ENCODE measurements at regions not wholly inside any gene's neighbourhood (a gene's known extent, or its start where the extent isn't known, plus 50 kb on each side); places are given as distances from the start of the nearest gene placed in this dataset.
"Not testable (repeated sequence)": the region's sequence is repeated elsewhere in the genome, so short reads cannot be mapped to it uniquely, and the experiment has no call there.

- peak; percentile 48 for DNase-seq
Measured at GRCh38 chr1:146401281-146401825, 172.5 kb upstream of the NOTCH2NLA start.

GRCh38 chr1:146400173-146401121 lies 171.6 kb upstream of the NOTCH2NLA start:
- not testable (repeated sequence) for DNase-seq

- DNase-seq = not testable (repeated sequence)
Measured at GRCh38 chr1:146399225-146399624, 170.4 kb upstream of the NOTCH2NLA start.

- not testable (repeated sequence) for DNase-seq
Measured at GRCh38 chr1:146396801-146397200, 168.0 kb upstream of the NOTCH2NLA start.

GRCh38 chr1:146396242-146396641 lies 167.4 kb upstream of the NOTCH2NLA start:
- DNase-seq = not testable (repeated sequence)

- not testable (repeated sequence) for DNase-seq
Measured at GRCh38 chr1:146393796-146394195, 165.0 kb upstream of the NOTCH2NLA start.

- not testable (repeated sequence) for DNase-seq
Measured at GRCh38 chr1:146393154-146393553, 164.3 kb upstream of the NOTCH2NLA start.

GRCh38 chr1:146389178-146389577 lies 160.4 kb upstream of the NOTCH2NLA start:
- DNase-seq = not testable (repeated sequence)

- peak; percentile 48 for DNase-seq
Measured at GRCh38 chr1:146387750-146388469, 159.1 kb upstream of the NOTCH2NLA start.

- peak; percentile 91 for DNase-seq
Measured at GRCh38 chr1:146386851-146387749, 158.3 kb upstream of the NOTCH2NLA start.

GRCh38 chr1:146381196-146381595 lies 152.4 kb upstream of the NOTCH2NLA start:
- DNase-seq = not testable (repeated sequence)

GRCh38 chr1:146376708-146377496 lies 148.1 kb upstream of the NOTCH2NLA start:
- peak; percentile 94 for DNase-seq

- DNase-seq = peak; percentile 90
Measured at GRCh38 chr1:146376309-146376707, 147.5 kb upstream of the NOTCH2NLA start.

- DNase-seq = not testable (repeated sequence)
Measured at GRCh38 chr1:146375108-146375507, 146.3 kb upstream of the NOTCH2NLA start.

GRCh38 chr1:146369940-146370339 lies 141.1 kb upstream of the NOTCH2NLA start:
- peak; percentile 79 for DNase-seq

- DNase-seq = not testable (repeated sequence)
Measured at GRCh38 chr1:146355373-146355772, 126.6 kb upstream of the NOTCH2NLA start.

- DNase-seq = not testable (repeated sequence)
Measured at GRCh38 chr1:146326863-146327262, 98.0 kb upstream of the NOTCH2NLA start.

GRCh38 chr1:146324463-146324862 lies 95.6 kb upstream of the NOTCH2NLA start:
- DNase-seq = not testable (repeated sequence)

GRCh38 chr1:146323302-146323701 lies 94.5 kb upstream of the NOTCH2NLA start:
- not testable (repeated sequence) for DNase-seq

- not testable (repeated sequence) for DNase-seq
Measured at GRCh38 chr1:146322893-146323292, 94.1 kb upstream of the NOTCH2NLA start.

- not testable (repeated sequence) for DNase-seq
Measured at GRCh38 chr1:146318715-146319114, 89.9 kb upstream of the NOTCH2NLA start.
